ENCODE measurements at regions not wholly inside any gene's neighbourhood (a gene's known extent, or its start where the extent isn't known, plus 50 kb on each side); places are given as distances from the start of the nearest gene placed in this dataset.

DNA sequence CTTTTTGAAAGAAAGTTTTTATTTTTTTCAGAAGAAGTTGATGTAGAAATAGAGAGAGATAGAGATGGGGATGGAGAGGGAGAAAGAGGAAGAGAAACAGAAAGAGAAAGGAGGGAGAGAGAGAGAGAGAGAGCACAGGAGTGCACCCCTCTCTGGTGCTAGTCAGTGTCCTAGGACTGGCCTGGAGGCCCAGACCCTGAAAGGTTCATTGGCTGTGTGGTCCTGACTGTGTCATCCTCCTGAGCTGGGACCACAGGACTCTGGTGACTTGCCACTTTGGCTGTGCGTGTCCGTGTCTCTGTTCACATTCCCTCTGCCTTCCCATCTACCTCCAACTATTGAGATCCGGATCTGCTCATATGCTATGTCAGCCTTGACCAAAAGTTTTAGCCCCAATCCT, 62.1 kb upstream of the SHH start:
- no peak for DNase-seq

DNA sequence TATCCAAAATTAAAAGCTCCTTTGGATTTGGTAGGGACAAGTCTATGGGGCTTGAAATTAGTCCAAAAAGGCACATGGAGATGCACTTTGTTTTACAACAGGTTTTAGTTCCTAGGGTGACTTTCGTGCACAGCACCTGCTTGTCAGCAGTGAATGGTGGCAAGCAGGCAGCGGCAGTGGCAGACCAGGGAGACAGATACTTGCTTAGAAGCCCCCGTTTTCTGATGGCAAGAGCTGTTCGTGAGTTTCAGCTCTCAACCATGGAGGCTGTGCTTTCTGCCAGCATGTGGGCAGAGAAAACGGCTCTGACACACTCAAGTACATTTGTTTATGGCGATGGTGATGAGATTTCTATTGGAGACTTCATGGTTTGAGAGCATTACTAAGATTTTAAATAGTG, 61.7 kb upstream of the SHH start:
- ATAC-seq (ENCODE audit: low read depth) (no peak), DNase-seq (no peak)
- TF ChIP-seq, protein P1, sequence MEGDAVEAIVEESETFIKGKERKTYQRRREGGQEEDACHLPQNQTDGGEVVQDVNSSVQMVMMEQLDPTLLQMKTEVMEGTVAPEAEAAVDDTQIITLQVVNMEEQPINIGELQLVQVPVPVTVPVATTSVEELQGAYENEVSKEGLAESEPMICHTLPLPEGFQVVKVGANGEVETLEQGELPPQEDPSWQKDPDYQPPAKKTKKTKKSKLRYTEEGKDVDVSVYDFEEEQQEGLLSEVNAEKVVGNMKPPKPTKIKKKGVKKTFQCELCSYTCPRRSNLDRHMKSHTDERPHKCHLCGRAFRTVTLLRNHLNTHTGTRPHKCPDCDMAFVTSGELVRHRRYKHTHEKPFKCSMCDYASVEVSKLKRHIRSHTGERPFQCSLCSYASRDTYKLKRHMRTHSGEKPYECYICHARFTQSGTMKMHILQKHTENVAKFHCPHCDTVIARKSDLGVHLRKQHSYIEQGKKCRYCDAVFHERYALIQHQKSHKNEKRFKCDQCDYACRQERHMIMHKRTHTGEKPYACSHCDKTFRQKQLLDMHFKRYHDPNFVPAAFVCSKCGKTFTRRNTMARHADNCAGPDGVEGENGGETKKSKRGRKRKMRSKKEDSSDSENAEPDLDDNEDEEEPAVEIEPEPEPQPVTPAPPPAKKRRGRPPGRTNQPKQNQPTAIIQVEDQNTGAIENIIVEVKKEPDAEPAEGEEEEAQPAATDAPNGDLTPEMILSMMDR (IDR thresholded peaks at IDR 0.05) = no peak
- intact Hi-C loops (cut with micrococcal nuclease) = no loop called here
- CTCF ChIA-PET = no interaction called here
- POLR2A ChIA-PET = no interaction called here
- Mint-ChIP-seq H3K4me3 (no peak overlapping the region), H3K4me1 (no peaks in the 10 kb centered on the region), H3K27me3 (peaks cover 2% of the 10 kb centered on the region), H3K36me3 (ENCODE audit: low read depth) (no peaks in the 10 kb centered on the region), H3K27ac (no peak overlapping the region), H3K9me3 (no peaks in the 10 kb centered on the region)

More for the DNA sequence above, 62.1 kb upstream of the SHH start:
- ChIA-PET CTCF (no interaction called here), POLR2A (no interaction called here)
- Mint-ChIP-seq H3K4me3 (no peak overlapping the region), H3K27ac (no peak overlapping the region), H3K9me3 (no peaks in the 10 kb centered on the region), H3K36me3 (ENCODE audit: low read depth) (no peaks in the 10 kb centered on the region), H3K27me3 (peaks cover 2% of the 10 kb centered on the region), H3K4me1 (no peaks in the 10 kb centered on the region)
- TF ChIP-seq, protein P1 (IDR thresholded peaks at IDR 0.05) = no peak
- ATAC-seq (ENCODE audit: low read depth) = no peak
- intact Hi-C loops (cut with micrococcal nuclease) = no loop called here

DNA sequence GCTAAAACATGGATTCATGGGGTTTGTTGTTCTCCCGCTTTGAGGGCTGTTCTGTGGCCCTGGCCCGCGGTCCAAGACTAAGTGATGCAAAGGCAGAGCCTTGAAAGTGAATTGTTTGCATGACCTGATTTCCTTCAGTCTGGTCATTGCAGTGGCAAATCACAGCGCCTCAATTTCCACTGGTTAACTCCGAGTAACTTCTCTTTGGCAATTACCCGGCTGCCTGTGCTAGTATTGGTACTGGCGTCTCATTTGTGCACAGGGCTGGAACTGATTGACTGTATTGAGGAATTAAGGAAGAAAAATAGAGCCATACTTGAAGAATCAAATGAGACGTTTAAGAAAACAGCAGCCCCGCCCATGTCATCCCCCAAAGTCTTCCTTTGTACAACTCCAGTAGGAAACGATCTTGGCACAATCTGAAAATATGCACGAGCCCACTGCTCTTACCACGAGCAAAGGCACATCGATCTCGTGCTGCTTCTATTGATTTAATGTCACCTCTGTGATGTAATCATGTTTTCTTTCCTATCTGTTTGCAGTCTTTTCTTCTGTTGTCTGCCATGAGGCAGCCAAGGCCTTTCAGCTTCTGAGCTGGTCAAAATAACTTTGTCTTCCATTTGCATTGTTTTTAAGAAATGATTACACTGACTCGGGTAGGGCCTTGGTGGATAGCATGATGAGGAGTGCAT, 60.6 kb upstream of the SHH start:
- H3K36me3 Mint-ChIP-seq (ENCODE audit: low read depth) = no peaks in the 10 kb centered on the region
- TF ChIP-seq, protein P1 (IDR thresholded peaks at IDR 0.05) = no peak
- POLR2A ChIA-PET = no interaction called here
- no peak overlapping the region for H3K27ac Mint-ChIP-seq
- H3K4me3 Mint-ChIP-seq = no peak overlapping the region
- intact Hi-C loops (cut with micrococcal nuclease) = no loop called here
- no peak for ATAC-seq (ENCODE audit: low read depth)
- H3K4me1 Mint-ChIP-seq = no peaks in the 10 kb centered on the region
- CTCF ChIA-PET = no interaction called here
- H3K27me3 Mint-ChIP-seq = peaks cover 2% of the 10 kb centered on the region
- H3K9me3 Mint-ChIP-seq = no peaks in the 10 kb centered on the region
- no peak for DNase-seq

DNA sequence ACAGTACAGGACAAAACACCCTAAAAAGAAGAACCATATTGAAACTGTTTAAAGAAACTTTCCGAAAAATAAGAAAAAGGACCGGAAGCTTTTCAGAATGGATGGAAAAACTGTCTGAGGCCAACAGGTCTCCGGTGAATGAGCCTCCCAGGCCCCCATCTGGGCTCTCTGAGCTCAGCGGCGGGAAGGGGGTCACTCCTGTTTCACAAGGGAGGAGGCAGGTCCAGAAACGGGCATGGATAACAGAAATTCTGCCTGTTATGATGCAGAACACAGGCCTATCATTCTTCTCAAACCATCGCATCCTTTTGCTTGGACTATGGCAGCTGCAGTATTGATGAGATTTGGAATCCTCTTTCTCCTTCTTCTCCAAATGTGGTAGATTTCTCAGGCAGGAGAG, 58.9 kb upstream of the SHH start:
- ChIA-PET CTCF (no interaction called here), POLR2A (no interaction called here)
- intact Hi-C loops (cut with micrococcal nuclease) = no loop called here
- no peaks in the 10 kb centered on the region for H3K36me3 Mint-ChIP-seq (ENCODE audit: low read depth)
- H3K27me3 Mint-ChIP-seq = peaks cover 2% of the 10 kb centered on the region
- ATAC-seq (ENCODE audit: low read depth) (no peak), DNase-seq (no peak)
- TF ChIP-seq, protein P1 (IDR thresholded peaks at IDR 0.05) = no peak
- H3K4me1 Mint-ChIP-seq = no peaks in the 10 kb centered on the region
- H3K27ac Mint-ChIP-seq = no peak overlapping the region
- no peaks in the 10 kb centered on the region for H3K9me3 Mint-ChIP-seq
- H3K4me3 Mint-ChIP-seq = no peak overlapping the region

DNA sequence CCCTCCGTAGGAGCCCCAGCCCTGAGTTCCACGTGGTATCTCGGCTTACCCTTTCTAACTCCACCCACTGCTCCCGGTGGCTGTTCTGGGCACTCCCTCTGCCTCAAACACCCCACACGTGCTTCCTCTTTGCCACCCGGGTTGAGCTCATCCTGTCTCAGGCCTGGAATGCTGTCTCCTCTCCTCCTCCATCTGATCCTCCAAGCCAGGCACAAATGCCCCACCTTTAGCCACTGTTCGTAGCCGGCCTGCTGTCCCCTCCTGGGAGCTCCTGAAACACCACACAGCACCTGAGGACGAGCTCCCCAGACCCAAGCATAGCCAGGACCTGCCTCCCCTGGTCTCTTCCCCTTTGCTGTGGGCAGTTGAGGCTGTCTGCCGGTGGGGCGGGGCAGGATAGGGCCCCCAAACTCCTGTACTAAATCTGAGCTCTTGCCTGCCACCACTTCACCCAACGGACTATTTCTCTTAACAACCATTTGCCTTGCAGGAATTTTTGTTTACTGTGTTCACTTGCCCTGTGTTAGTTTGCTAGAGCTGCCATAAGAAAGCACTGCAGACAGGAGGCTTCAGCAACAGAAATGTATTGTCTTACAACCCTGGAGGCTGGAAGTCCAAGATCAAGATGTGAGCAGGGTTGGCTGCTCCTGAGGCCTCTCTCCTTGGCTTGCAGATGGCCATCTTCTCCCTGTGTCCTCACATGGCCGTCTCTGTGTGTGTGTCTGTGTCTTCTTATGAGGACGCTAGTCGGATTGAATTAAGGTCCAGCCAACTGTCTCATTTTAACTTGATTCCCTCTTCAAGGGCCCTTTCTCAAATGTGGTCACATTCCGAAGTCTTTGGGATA, 58.3 kb upstream of the SHH start:
- CTCF ChIA-PET = no interaction called here
- ATAC-seq (ENCODE audit: low read depth) = no peak

More for the DNA sequence above, 58.3 kb upstream of the SHH start:
- Mint-ChIP-seq H3K27ac (no peak overlapping the region), H3K4me1 (no peaks in the 10 kb centered on the region), H3K9me3 (no peaks in the 10 kb centered on the region), H3K27me3 (peaks cover 3% of the 10 kb centered on the region), H3K4me3 (no peak overlapping the region), H3K36me3 (ENCODE audit: low read depth) (no peaks in the 10 kb centered on the region)
- POLR2A ChIA-PET = no interaction called here
- TF ChIP-seq, protein P1 (IDR thresholded peaks at IDR 0.05) = no peak
- intact Hi-C loops (cut with micrococcal nuclease) = no loop called here
- no peak for DNase-seq

Measured in activated B cell treated with CpG ODN at 0.5 μM for 24 hours (primary cell).